Skeletal muscle tissue (tissue), 3 donors: ENCODE measurements at regions not wholly inside any gene's neighbourhood (a gene's known extent, or its start where the extent isn't known, plus 50 kb on each side); places are given as distances from the start of the nearest gene placed in this dataset.

Experiments used
- H3K27ac ChIP-seq: one replicate; pipeline ENCODE4 v1.7.0; 2013; ENCODE audit warnings: mild to moderate bottlenecking, low read depth, low read length, inconsistent platforms
- H3K27me3 ChIP-seq, 3 donors: one replicate each; pipeline ENCODE4 v1.7.0; 2013; ENCODE audit warnings: low read length in 3 of 3; ENCODE audit not compliant: control insufficient read depth in 3 of 3, insufficient read depth in 3 of 3
- H3K36me3 ChIP-seq, 3 donors: one replicate each; pipeline ENCODE4 v1.7.0; 2013; ENCODE audit warnings: low read length in 3 of 3; ENCODE audit not compliant: control insufficient read depth in 3 of 3, insufficient read depth in 3 of 3
- H3K4me1 ChIP-seq, 3 donors: one replicate each; pipeline ENCODE4 v1.7.0; 2013; ENCODE audit warnings: low read length in 3 of 3, mild to moderate bottlenecking in 3 of 3; ENCODE audit not compliant: control insufficient read depth in 3 of 3, insufficient read depth in 3 of 3
- H3K4me3 ChIP-seq, 3 donors: one replicate each; pipeline ENCODE4 v1.7.0; 2013; ENCODE audit warnings: low read length in 3 of 3
- H3K9ac ChIP-seq, 3 donors: one replicate each; pipeline ENCODE4 v1.7.0; 2013; ENCODE audit warnings: low read length in 3 of 3, mild to moderate bottlenecking in 3 of 3, moderate library complexity in 2 of 3, low read depth in 1 of 3
- H3K9me3 ChIP-seq, 3 donors: one replicate each; pipeline ENCODE4 v1.7.0; 2013; ENCODE audit warnings: low read length in 3 of 3; ENCODE audit not compliant: control insufficient read depth in 3 of 3
- donor health status: Osteomylitis.

DNA sequence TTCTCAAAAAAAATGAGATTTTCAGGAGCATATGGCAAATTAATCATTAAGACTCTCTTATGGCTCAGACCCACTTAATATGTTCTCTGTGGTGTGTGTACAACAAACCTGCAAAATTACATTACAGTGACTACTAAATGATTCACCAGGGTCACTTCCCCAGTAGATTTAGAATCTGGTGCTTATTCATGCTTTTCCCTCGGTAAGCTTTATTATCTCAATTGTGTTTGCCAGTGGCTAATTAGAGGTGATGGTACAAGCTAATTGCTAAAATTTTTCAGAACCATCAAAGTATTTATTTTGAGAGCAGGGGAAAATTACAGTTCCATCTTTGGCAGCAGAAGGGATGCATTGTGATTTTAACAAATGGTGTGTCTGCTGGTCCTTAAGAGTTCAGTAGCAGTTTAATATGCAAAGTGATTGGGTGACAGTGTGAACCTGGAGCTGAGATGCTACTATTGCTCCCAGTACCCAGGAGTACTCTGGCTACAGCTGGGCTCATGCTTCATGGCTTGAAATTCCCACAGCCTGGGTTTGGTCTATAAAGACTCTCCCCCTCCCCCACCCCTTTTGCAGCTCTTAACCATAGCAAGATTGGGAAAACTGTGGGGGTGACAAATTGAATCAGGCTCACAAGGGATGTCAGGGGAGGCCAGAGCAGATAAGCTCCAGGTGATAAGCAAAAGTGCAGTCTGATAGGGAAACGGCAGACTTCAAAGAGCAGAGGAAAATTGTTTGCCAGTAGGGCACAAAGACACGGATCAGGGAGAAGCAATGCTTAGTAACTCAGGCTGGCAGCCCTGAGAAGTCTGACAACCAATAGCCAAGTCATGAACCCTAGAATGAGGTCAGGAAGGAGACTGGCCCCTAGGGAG is 92.8 kb upstream of the RAD23B start:
- no peak overlapping the region for H3K27ac ChIP-seq
- no peaks in the 10 kb centered on the region for H3K27me3 ChIP-seq
- no peaks in the 10 kb centered on the region for H3K4me1 ChIP-seq
- H3K9ac ChIP-seq, result no peak overlapping the region
- H3K36me3 ChIP-seq, result no peaks in the 10 kb centered on the region
- no peak overlapping the region for H3K4me3 ChIP-seq
- no peaks in the 10 kb centered on the region for H3K9me3 ChIP-seq

DNA sequence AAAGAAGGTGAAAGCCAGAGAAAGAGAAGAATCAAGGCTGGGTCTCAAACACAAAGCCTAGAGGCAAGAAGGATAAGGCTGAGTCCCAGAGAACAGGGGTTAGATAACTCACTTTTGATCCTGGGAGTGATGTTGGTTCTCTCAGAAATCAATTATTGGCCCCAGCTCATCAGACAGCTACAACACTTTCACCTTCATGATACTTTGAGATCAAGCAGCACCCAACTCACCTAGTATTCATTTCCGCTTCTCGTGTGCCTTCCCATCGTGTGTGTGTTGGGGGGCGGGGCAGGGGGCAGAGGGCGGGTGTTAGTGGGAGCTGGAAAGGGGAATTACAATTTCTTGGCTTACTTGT is 92.2 kb upstream of the RAD23B start:
- no peaks in the 10 kb centered on the region for H3K27me3 ChIP-seq
- no peak overlapping the region for H3K9ac ChIP-seq
- no peak overlapping the region for H3K27ac ChIP-seq
- H3K4me1 ChIP-seq, result no peaks in the 10 kb centered on the region
- H3K36me3 ChIP-seq, result no peaks in the 10 kb centered on the region
- H3K4me3 ChIP-seq, result no peak overlapping the region
- no peaks in the 10 kb centered on the region for H3K9me3 ChIP-seq

DNA sequence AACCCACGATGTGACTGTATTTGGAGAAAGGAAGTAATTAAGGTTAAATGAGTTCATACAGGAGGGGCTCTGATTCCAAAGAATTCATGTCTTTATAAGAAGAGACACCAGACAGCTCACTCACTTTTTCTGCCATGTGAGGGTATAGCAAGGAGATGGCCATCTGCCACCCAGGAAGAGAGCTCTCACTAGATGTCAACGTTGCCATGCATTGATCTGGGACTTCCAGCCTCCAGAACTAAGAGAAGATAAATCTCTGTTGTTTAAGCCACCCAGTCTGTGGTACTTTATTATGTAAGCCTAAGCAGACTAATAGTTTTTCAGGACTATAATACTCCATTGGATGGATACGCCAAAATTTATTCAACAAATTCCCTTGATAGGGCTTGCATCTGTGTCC is 89.8 kb upstream of the RAD23B start:
- Histone ChIP-seq H3K9ac (no peak overlapping the region), H3K27ac (no peak overlapping the region), H3K4me3 (no peak overlapping the region), H3K9me3 (no peaks in the 10 kb centered on the region), H3K4me1 (no peaks in the 10 kb centered on the region), H3K36me3 (no peaks in the 10 kb centered on the region), H3K27me3 (no peaks in the 10 kb centered on the region)

DNA sequence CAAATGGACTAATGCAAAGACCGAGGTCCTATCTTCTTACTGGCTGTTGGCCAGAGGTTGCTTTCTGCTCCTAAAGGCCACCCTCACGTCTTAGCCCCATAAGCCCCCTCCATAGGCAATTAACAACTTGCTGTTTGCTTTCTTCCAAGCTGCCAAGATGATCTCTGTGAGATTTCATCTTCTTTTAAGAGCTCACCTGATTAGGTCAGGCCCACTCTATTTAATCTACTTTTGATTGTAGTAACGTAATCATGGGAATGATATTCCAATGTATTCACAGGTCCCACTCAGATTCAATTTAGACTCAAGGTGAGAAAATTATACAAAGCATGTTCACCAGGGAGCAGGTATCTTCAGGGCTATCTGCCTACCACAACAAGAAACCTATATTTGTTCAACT is 84.4 kb upstream of the RAD23B start:
- Histone ChIP-seq H3K9ac (no peak overlapping the region), H3K4me1 (no peaks in the 10 kb centered on the region), H3K27me3 (no peaks in the 10 kb centered on the region), H3K4me3 (no peak overlapping the region), H3K9me3 (no peaks in the 10 kb centered on the region), H3K27ac (no peak overlapping the region), H3K36me3 (no peaks in the 10 kb centered on the region)

DNA sequence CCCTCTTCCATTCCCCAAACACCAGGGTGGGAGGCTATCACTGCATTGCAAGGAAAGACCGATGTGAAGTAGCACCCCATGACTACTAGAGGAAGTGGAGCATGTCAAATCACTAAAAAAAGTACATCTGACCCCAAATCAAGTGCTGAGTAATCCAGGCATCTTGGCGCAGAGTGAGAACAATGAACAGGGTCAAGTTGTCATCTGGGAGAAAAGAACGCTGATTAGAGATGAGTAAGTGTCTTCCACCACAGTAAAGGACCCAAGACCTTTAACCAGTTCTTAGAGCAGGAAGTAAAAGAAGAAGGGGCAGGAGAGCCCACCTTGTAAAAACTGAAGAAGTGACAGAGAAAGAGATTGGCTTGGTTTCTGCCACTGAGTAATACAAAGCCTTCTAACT is 75.0 kb upstream of the RAD23B start:
- H3K4me1 ChIP-seq, result no peaks in the 10 kb centered on the region
- H3K27ac ChIP-seq, result no peak overlapping the region
- H3K36me3 ChIP-seq, result no peaks in the 10 kb centered on the region
- H3K27me3 ChIP-seq, result no peaks in the 10 kb centered on the region
- no peak overlapping the region for H3K4me3 ChIP-seq
- H3K9me3 ChIP-seq, result no peaks in the 10 kb centered on the region
- H3K9ac ChIP-seq, result no peak overlapping the region

DNA sequence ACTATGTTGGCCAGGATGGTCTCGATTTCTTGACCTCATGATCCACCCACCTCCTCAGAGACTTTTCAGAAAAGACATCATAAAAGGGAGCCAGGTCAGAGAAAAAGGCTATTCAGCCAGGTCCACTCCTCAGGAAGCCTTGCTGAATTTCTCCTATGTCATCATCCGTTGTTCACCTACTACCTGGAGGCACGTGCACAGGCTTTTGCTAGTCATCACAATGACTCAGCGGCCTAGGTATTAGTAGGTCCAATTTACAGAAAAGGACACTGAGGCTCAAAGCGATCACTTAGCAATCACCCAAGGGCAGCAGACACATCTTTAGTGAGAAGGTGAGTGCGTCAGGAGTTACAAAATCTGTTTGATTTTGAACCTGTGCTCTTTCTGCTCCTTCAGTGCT is 72.3 kb upstream of the RAD23B start:
- Histone ChIP-seq H3K9ac (no peak overlapping the region), H3K9me3 (no peaks in the 10 kb centered on the region), H3K4me3 (no peak overlapping the region), H3K36me3 (no peaks in the 10 kb centered on the region), H3K27ac (no peak overlapping the region), H3K27me3 (no peaks in the 10 kb centered on the region), H3K4me1 (no peaks in the 10 kb centered on the region)

DNA sequence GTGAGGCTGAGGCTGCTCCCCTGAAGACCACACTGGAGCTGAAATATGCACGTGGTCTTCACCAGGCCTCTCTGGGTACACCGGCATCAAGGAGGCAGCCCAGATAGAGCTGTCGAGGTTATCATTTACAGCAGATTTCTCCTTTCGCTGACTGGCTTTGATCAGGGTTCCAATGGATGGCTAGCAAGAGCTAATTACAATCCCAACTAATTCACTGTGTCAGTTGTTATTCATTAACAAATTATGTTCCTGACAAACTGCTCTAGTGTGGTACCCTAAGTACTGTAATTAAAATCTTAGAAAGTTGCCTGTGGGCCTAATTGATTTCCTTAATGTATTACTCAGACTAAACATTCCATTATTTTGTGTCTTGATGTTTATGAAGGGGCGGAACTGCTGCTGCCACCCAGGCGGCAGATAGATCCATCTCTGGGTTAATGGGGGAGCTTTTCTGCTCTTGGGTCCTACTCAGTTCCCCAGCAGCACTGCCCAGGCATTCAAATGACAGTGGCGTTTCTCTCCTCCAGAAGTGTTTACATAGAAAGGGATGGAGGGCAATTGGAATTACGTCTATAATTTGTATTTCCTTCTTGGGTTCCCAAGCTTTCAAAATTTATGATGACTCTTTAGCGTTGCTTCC is 71.7 kb upstream of the RAD23B start:
- H3K36me3 ChIP-seq, result no peaks in the 10 kb centered on the region
- H3K27ac ChIP-seq, result no peak overlapping the region
- no peaks in the 10 kb centered on the region for H3K27me3 ChIP-seq
- no peak overlapping the region for H3K4me3 ChIP-seq
- no peak overlapping the region for H3K9ac ChIP-seq
- no peaks in the 10 kb centered on the region for H3K4me1 ChIP-seq
- H3K9me3 ChIP-seq, result no peaks in the 10 kb centered on the region

DNA sequence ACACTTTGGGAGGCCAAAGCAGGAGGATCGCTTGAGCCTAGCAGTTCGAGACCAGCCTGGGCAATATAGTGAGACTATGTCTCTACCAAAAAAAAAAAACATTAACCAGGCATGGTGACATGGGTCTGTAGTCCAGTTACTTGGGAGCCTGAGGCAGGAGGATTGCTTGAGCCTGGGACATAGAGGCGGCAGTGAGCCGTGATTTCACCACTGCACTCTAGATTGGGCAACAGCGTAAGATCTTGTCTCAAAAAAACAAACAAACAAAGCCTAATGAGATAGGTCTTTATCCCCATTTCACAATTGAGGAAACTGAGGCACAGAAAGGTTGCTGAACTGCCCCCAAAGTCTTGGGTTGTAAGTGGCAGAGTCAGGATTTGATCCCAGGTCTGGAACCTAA is 70.5 kb upstream of the RAD23B start:
- H3K4me1 ChIP-seq, result no peaks in the 10 kb centered on the region
- H3K36me3 ChIP-seq, result no peaks in the 10 kb centered on the region
- H3K27ac ChIP-seq, result no peak overlapping the region
- no peaks in the 10 kb centered on the region for H3K27me3 ChIP-seq
- no peaks in the 10 kb centered on the region for H3K9me3 ChIP-seq
- H3K9ac ChIP-seq, result no peak overlapping the region
- H3K4me3 ChIP-seq, result no peak overlapping the region

DNA sequence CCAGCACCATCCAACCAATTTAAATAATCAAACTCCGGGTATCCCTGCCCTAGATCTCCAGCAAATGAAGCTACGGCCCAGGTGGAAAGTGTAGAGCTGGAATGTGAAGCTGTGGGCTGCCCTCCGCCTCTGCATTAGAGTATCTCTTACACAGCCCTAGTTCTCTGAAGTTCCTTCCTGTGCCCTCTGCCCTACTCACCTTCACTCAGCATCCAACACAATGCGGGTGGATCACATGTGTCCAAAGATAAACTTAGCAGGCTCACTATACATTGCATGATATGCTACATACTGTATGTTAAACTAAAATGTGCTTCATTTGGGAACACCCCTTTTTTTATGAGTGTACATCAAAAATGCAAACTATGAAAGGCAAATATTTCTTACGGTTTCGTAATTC is 70.0 kb upstream of the RAD23B start:
- H3K36me3 ChIP-seq, result no peaks in the 10 kb centered on the region
- H3K4me3 ChIP-seq, result no peak overlapping the region
- no peaks in the 10 kb centered on the region for H3K27me3 ChIP-seq
- no peaks in the 10 kb centered on the region for H3K4me1 ChIP-seq
- H3K27ac ChIP-seq, result no peak overlapping the region
- no peaks in the 10 kb centered on the region for H3K9me3 ChIP-seq
- H3K9ac ChIP-seq, result no peak overlapping the region

DNA sequence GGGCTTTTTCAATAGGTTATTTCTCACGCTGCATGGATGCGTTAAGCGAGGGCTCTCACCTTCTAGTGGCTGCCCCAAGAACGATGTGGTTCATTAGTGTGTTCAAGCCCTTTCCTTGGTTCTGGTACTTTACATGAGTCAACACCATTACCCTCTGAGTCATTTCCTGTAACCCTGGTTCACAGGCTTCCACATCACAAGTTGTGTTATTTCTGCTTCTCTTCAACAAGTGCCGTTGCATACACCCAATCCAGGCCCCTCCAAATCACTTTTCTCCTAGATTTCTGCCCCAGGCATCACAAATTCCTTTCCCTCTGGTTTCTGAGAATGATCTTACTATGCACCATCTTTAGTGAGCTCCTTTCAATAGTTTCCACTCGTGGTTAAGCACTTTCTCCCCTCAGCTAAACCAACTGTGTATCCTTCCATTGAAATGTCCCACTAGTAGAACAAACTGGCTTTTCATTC is 69.5 kb upstream of the RAD23B start:
- no peak overlapping the region for H3K4me3 ChIP-seq
- H3K27me3 ChIP-seq, result no peaks in the 10 kb centered on the region
- no peaks in the 10 kb centered on the region for H3K36me3 ChIP-seq
- H3K4me1 ChIP-seq, result no peaks in the 10 kb centered on the region
- no peak overlapping the region for H3K27ac ChIP-seq
- H3K9me3 ChIP-seq, result no peaks in the 10 kb centered on the region
- no peak overlapping the region for H3K9ac ChIP-seq
